BE2C (cell line): ENCODE measurements at regions not wholly inside any gene's neighbourhood (a gene's known extent, or its start where the extent isn't known, plus 50 kb on each side); places are given as distances from the start of the nearest gene placed in this dataset.

Experiments
- DNase-seq: peaks from one replicate; pipeline ENCODE4 v3.0.0-alpha.2; 2020
- H3K27me3 ChIP-seq: fragments of 250-450 bp; sonication (Bioruptor Pico); 2 replicates; pipeline ENCODE4 v1.5.1; 2020; ENCODE audit warnings: mild to moderate bottlenecking
- H3K36me3 ChIP-seq: fragments of 250-450 bp; sonication (Bioruptor Pico); 2 replicates; pipeline ENCODE4 v1.5.1; 2020; ENCODE audit warnings: mild to moderate bottlenecking
- H3K4me1 ChIP-seq: fragments of 250-450 bp; sonication (Bioruptor Pico); 2 replicates; pipeline ENCODE4 v1.5.1; 2020
- H3K4me3 ChIP-seq: 2 replicates; pipeline ENCODE4 v1.5.1; 2011; ENCODE audit warnings: low read depth, low read length
- H3K9me3 ChIP-seq: fragments of 250-450 bp; sonication (Bioruptor Pico); 2 replicates; pipeline ENCODE4 v1.5.1; 2020
- TF ChIP-seq, protein P1 (sequence below): IDR thresholded peaks from 2 replicates; pipeline ENCODE4 v1.5.1; 2012; ENCODE audit warnings: mild to moderate bottlenecking, low read depth, low read length

DNA sequence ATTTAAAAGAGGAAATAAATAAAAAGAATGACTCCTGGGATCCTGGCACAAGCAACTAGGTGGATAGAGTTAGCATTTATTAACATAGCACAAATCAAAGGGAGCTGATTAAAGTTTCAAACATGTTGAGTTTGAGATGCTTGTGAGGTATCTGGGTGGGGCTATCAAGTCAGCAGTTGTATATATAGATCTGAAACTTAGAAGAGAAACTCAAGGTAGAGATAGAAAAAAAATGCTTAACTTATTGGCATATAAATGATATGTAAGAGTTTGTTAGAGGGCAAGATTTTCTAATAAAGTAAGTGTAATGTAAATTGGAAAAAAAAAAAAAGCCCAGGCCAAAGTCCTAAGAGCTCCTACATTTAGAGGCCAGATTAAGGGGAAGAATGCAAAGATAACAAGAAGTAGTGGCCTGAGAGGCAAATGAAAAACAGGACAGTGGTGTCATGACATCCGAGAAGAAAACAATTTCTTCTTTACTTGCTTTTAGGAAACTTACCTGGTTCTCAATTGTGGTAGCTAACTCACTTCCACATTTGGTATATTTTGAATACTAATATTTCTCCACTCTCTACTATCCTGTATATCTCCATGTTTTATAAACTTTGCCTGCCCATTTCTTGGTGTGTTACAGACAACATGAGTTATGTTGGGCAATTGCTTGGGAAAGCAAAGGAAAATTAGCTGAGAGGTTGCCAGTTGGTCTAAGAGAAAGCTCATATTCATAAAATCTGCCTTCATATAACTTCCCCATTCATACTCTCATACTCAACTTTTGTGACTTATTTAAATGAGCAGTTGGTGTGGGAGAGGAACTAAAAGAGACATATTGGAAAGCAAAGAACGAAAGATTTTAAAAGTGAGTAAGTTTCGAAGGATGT lies 169.2 kb downstream of the PARM1 start:
- H3K4me1 ChIP-seq = no peaks in the 10 kb centered on the region
- no peak overlapping the region for H3K4me3 ChIP-seq
- DNase-seq = no peak
- TF ChIP-seq, protein P1, sequence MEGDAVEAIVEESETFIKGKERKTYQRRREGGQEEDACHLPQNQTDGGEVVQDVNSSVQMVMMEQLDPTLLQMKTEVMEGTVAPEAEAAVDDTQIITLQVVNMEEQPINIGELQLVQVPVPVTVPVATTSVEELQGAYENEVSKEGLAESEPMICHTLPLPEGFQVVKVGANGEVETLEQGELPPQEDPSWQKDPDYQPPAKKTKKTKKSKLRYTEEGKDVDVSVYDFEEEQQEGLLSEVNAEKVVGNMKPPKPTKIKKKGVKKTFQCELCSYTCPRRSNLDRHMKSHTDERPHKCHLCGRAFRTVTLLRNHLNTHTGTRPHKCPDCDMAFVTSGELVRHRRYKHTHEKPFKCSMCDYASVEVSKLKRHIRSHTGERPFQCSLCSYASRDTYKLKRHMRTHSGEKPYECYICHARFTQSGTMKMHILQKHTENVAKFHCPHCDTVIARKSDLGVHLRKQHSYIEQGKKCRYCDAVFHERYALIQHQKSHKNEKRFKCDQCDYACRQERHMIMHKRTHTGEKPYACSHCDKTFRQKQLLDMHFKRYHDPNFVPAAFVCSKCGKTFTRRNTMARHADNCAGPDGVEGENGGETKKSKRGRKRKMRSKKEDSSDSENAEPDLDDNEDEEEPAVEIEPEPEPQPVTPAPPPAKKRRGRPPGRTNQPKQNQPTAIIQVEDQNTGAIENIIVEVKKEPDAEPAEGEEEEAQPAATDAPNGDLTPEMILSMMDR = no peak
- 0 out of 2 replicates have a peak, but pooled peaks cover 4% of the 10 kb centered on the region for H3K27me3 ChIP-seq
- H3K36me3 ChIP-seq = no peaks in the 10 kb centered on the region
- no peaks in the 10 kb centered on the region for H3K9me3 ChIP-seq
